ENCODE measurements at regions not wholly inside any gene's neighbourhood (a gene's known extent, or its start where the extent isn't known, plus 50 kb on each side); places are given as distances from the start of the nearest gene placed in this dataset.
A peak's percentile ranks its signal among the peaks of the same experiment; 100 is the strongest.

DNA sequence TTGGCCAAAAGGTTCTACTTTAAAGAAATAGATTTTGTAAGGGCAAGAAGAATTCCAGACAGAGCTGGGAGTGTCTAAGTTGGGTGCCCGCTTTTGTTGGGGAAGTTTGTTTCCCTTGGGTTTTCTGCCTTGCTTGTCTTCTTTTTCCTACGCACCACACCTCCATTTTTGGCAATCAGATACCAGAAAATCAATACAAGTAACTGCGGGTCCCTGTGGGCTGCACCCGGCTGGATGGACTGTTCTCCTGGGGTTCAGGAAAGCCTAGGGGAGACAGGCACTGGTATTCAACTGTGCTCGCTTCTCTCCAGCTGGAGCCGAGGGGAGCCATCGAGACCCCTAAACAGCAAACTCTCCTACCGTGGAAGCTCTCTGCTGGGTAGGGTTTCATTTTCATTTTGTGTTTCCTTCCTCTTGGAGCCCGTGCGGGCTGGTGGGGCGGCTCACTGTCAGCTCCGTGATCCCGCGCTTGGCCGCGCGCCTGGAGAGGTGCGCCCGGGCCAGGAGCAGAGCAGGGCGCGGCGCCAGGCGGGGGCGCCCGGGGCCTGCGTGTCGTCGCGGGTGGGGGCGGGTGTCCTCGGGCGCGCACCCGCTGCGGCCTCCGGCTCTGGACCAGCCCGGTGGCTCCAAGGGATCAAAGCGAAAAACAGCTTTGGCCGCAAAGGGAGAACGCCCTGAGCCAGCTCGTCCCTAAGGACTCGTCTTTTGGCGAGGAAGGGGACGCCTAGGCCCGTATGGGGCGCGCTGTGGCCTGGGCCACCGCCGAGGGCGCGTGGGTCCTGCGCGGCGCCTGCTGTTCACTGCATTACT, 347.2 kb downstream of the ZNF536 start:
- peak overlapping the region; percentile 46 for H3K4me3 ChIP-seq (ENCODE audit: insufficient read depth, low read depth, low read length, poor library complexity, severe bottlenecking)
- no peaks in the 10 kb centered on the region for H3K27me3 ChIP-seq (replicated peaks; ENCODE audit: control insufficient read depth, insufficient read depth, low read length, poor library complexity, severe bottlenecking)
- no peak for DNase-seq
- no peaks in the 10 kb centered on the region for H3K9me3 ChIP-seq (ENCODE audit: control insufficient read depth, low read length)
- H3K36me3 ChIP-seq (ENCODE audit: control insufficient read depth, insufficient read depth, low read length) = no peaks in the 10 kb centered on the region
- no peak overlapping the region for H3K27ac ChIP-seq (ENCODE audit: insufficient read depth, low read length, poor library complexity, severe bottlenecking)
- no peaks in the 10 kb centered on the region for H3K4me1 ChIP-seq (ENCODE audit: control insufficient read depth, insufficient read depth, low read length, poor library complexity, severe bottlenecking)

DNA sequence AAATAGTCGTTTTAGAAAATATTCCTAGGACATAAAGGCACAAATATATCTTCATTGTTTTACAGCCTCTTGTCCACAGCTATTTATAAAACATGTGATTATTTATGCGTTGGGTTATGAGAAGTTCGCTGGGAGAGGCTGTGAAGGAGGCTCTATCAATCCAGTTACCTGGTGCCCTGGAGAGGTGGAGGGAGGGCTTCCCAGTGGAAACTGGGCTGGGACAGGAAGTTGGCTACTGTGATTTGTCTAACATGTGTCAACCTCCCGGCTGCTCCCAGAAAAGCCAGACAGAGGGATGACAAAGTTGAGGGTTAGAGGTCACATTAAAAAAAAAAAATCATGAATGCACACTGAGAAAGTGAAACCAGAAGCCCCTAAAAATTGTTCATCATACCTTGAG, 346.5 kb downstream of the ZNF536 start:
- Histone ChIP-seq H3K9me3 (ENCODE audit: control insufficient read depth, low read length) (no peaks in the 10 kb centered on the region), H3K36me3 (ENCODE audit: control insufficient read depth, insufficient read depth, low read length) (no peaks in the 10 kb centered on the region), H3K4me1 (ENCODE audit: control insufficient read depth, insufficient read depth, low read length, poor library complexity, severe bottlenecking) (no peaks in the 10 kb centered on the region), H3K4me3 (ENCODE audit: insufficient read depth, low read depth, low read length, poor library complexity, severe bottlenecking) (no peak overlapping the region), H3K27me3 (replicated peaks; ENCODE audit: control insufficient read depth, insufficient read depth, low read length, poor library complexity, severe bottlenecking) (no peaks in the 10 kb centered on the region), H3K27ac (ENCODE audit: insufficient read depth, low read length, poor library complexity, severe bottlenecking) (no peak overlapping the region)
- DNase-seq = no peak

DNA sequence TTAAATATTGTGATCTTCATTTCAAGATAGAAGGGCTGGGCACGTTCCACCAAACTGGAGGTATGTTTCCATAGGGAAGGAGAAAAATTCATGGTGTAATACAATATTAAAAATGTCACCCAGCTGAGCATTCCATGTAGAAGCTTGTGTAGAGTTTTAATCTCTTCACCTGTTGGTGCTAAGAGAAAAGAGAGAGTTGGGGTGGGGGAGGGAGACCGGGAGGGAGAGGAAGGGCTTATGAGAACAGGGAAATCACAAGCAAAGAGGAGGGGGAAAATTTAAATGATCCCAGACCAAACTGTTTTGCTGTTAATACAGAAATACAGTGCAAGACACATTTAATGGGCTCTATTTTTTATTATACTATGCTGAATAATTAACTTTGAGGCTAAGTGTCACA, 345.8 kb downstream of the ZNF536 start:
- no peaks in the 10 kb centered on the region for H3K4me1 ChIP-seq (ENCODE audit: control insufficient read depth, insufficient read depth, low read length, poor library complexity, severe bottlenecking)
- DNase-seq = no peak

DNA sequence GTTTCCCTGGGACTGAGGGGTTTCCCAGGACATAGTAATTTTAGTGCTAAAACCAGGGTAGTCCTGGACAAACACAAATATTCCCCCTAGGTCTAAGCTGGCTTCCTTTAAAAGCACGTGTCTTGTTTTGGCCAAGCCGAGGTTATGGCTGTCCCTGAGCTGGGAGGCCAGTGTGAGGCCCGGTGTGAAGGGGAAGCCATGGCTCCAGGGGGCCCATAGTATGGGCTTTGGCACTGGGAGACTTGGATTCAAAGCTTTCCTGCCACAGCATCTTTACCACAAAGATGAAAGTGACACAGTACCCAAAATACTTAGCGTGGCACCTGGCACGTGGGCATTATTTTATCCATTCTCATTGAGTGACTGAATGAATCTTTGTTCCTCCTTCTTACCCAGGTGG, 345.2 kb downstream of the ZNF536 start:
- Histone ChIP-seq H3K9me3 (ENCODE audit: control insufficient read depth, low read length) (no peaks in the 10 kb centered on the region), H3K36me3 (ENCODE audit: control insufficient read depth, insufficient read depth, low read length) (no peaks in the 10 kb centered on the region), H3K27me3 (replicated peaks; ENCODE audit: control insufficient read depth, insufficient read depth, low read length, poor library complexity, severe bottlenecking) (no peaks in the 10 kb centered on the region), H3K4me3 (ENCODE audit: insufficient read depth, low read depth, low read length, poor library complexity, severe bottlenecking) (no peak overlapping the region), H3K27ac (ENCODE audit: insufficient read depth, low read length, poor library complexity, severe bottlenecking) (no peak overlapping the region), H3K4me1 (ENCODE audit: control insufficient read depth, insufficient read depth, low read length, poor library complexity, severe bottlenecking) (no peaks in the 10 kb centered on the region)
- DNase-seq = no peak

More for the DNA sequence above, 345.8 kb downstream of the ZNF536 start:
- Histone ChIP-seq H3K9me3 (ENCODE audit: control insufficient read depth, low read length) (no peaks in the 10 kb centered on the region), H3K36me3 (ENCODE audit: control insufficient read depth, insufficient read depth, low read length) (no peaks in the 10 kb centered on the region), H3K27ac (ENCODE audit: insufficient read depth, low read length, poor library complexity, severe bottlenecking) (no peak overlapping the region), H3K27me3 (replicated peaks; ENCODE audit: control insufficient read depth, insufficient read depth, low read length, poor library complexity, severe bottlenecking) (no peaks in the 10 kb centered on the region), H3K4me3 (ENCODE audit: insufficient read depth, low read depth, low read length, poor library complexity, severe bottlenecking) (no peak overlapping the region)

DNA sequence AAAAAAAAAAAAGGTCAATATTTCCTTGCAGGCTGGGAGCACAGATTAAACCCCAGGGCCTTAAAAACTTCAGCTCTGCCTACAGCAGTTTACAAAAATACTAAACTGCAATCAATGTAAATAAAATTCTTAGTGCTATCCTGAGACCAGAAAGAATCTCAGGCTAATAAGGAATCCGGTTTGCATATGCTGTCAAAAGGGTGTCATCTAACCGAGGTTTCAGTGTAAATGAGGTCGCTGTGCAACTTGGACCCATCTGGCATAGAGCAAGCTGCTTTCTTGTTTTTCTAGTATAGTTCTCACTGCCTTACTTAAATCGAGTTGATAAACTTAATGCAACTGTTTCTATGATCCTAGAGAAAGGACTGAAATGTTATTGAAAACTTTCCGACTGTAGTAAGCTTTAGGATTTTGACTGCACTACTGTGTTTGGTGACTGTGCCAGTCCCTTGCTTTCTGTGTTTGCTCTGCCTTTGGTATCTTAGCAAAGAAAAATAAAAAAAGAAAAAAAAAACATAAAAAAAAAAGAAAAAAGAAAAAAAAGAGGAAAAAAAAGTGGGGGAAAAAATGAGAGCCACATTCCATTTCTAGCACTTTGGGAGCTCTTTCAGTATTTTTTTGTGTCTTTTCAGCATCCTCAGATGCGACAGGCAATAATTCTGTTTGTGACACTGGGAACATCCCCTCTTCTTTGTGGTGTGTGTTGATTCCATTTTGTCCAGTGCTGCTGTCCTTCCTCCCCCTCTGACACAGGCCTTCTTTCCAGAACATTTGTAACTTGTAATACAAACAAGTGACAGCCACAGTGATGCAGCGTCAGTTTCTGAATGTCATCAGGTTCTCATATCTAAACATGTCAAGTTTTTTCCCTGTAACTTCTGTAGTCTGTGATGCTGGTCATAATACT, 340.5 kb downstream of the ZNF536 start:
- Histone ChIP-seq H3K36me3 (ENCODE audit: control insufficient read depth, insufficient read depth, low read length) (no peaks in the 10 kb centered on the region), H3K9me3 (ENCODE audit: control insufficient read depth, low read length) (no peaks in the 10 kb centered on the region), H3K27me3 (replicated peaks; ENCODE audit: control insufficient read depth, insufficient read depth, low read length, poor library complexity, severe bottlenecking) (no peaks in the 10 kb centered on the region), H3K4me1 (ENCODE audit: control insufficient read depth, insufficient read depth, low read length, poor library complexity, severe bottlenecking) (no peaks in the 10 kb centered on the region), H3K4me3 (ENCODE audit: insufficient read depth, low read depth, low read length, poor library complexity, severe bottlenecking) (no peak overlapping the region), H3K27ac (ENCODE audit: insufficient read depth, low read length, poor library complexity, severe bottlenecking) (no peak overlapping the region)
- no peak for DNase-seq

DNA sequence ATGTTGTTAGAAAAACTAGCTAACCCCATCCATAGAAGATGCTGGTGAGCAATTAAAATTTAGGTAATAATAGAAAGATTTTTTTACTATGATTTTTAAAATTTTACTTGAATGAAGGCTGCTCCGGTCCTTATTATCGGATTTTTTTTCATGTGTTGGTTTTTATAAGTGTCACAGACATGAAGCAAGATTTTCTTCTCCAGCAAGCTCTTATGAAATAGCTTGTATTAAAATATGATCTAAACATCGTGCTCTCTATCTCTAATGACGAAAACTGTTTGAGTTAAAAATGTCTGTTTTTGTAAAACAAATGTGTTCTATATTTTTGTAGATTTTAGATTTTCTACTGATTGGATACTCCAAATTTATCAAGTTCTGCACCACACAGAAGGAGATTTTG, 339.6 kb downstream of the ZNF536 start:
- no peak overlapping the region for H3K27ac ChIP-seq (ENCODE audit: insufficient read depth, low read length, poor library complexity, severe bottlenecking)
- no peaks in the 10 kb centered on the region for H3K36me3 ChIP-seq (ENCODE audit: control insufficient read depth, insufficient read depth, low read length)
- H3K9me3 ChIP-seq (ENCODE audit: control insufficient read depth, low read length) = no peaks in the 10 kb centered on the region
- no peak for DNase-seq
- H3K4me3 ChIP-seq (ENCODE audit: insufficient read depth, low read depth, low read length, poor library complexity, severe bottlenecking) = no peak overlapping the region
- H3K27me3 ChIP-seq (replicated peaks; ENCODE audit: control insufficient read depth, insufficient read depth, low read length, poor library complexity, severe bottlenecking) = no peaks in the 10 kb centered on the region
- H3K4me1 ChIP-seq (ENCODE audit: control insufficient read depth, insufficient read depth, low read length, poor library complexity, severe bottlenecking) = no peaks in the 10 kb centered on the region

DNA sequence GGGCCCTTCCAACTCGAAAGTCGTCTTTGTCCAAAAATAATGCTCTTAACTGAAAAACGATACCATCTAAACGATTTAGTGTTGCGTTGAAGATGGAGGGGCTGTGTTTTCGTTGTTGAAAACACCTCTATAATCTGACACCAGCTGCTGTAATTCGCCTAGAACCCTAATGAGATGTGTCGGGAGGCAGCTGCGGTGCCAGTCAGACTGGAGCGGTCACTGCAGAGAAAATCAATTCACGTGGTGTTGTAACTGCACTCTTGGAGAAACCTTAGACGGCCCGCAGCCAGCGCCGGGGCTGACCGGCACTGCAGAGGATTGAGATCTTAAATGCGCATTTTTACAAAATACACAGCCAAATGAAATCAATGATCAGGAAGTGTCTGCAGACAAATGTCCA, 339.1 kb downstream of the ZNF536 start:
- H3K27ac ChIP-seq (ENCODE audit: insufficient read depth, low read length, poor library complexity, severe bottlenecking) = no peak overlapping the region
- H3K9me3 ChIP-seq (ENCODE audit: control insufficient read depth, low read length) = no peaks in the 10 kb centered on the region
- no peaks in the 10 kb centered on the region for H3K36me3 ChIP-seq (ENCODE audit: control insufficient read depth, insufficient read depth, low read length)
- DNase-seq = no peak
- H3K4me1 ChIP-seq (ENCODE audit: control insufficient read depth, insufficient read depth, low read length, poor library complexity, severe bottlenecking) = no peaks in the 10 kb centered on the region
- no peaks in the 10 kb centered on the region for H3K27me3 ChIP-seq (replicated peaks; ENCODE audit: control insufficient read depth, insufficient read depth, low read length, poor library complexity, severe bottlenecking)
- no peak overlapping the region for H3K4me3 ChIP-seq (ENCODE audit: insufficient read depth, low read depth, low read length, poor library complexity, severe bottlenecking)

DNA sequence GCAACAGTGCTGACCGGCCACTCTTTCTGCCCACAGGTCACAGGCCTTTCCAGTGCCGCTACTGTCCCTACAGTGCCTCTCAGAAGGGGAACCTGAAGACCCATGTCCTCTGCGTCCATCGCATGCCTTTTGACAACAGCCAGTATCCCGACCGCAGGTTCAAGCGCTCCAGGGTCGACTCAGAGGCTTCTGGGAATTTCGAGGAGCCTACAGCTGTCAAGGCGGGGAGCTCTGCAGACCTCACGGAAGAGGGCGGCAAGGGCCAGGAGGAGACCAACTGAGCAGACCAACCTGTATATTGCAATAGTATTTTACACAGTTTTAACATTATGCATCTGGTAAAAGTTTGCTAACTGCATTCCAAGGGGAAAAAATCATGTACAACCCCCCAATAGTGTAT, 338.5 kb downstream of the ZNF536 start:
- Histone ChIP-seq H3K36me3 (ENCODE audit: control insufficient read depth, insufficient read depth, low read length) (no peaks in the 10 kb centered on the region), H3K4me1 (ENCODE audit: control insufficient read depth, insufficient read depth, low read length, poor library complexity, severe bottlenecking) (no peaks in the 10 kb centered on the region), H3K4me3 (ENCODE audit: insufficient read depth, low read depth, low read length, poor library complexity, severe bottlenecking) (no peak overlapping the region), H3K27me3 (replicated peaks; ENCODE audit: control insufficient read depth, insufficient read depth, low read length, poor library complexity, severe bottlenecking) (no peaks in the 10 kb centered on the region), H3K9me3 (ENCODE audit: control insufficient read depth, low read length) (no peaks in the 10 kb centered on the region), H3K27ac (ENCODE audit: insufficient read depth, low read length, poor library complexity, severe bottlenecking) (no peak overlapping the region)
- DNase-seq = no peak

DNA sequence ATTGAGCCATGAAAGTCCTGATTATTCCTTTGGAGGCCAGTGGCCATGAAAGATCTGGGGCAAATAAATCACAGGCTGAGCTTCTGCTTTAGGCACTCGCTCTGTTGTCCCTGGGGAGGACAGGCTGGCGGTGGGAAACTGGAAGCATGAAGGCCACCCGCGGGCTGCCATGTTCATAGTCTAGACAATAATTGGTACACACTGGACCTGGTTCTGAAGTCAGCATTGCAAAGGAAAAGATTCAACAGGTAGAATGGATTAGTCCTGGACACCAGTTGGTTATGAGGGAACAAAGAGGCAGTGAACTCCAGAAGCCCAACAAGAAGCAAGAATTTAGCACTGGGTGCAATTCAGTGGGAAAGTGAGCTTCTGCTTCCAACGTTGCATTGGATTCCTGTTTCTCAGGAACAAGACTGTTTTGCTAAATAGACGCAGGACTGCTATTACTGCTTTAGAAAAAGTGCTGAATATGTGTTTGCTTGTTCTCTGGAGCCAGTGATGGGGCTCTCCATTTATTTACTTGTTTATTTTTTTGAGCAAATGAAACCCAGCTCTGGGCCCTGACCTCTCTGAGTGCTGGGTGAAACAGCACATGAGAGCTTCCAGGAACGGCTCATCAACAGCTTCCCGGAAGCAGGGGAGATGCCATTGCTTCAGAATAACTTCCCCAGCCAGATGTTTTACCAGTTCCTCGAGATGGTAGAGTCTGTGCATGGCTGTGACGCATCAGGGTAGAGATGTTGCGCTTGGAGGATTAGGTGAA, 336.4 kb downstream of the ZNF536 start:
- H3K4me3 ChIP-seq (ENCODE audit: insufficient read depth, low read depth, low read length, poor library complexity, severe bottlenecking) = no peak overlapping the region
- no peaks in the 10 kb centered on the region for H3K4me1 ChIP-seq (ENCODE audit: control insufficient read depth, insufficient read depth, low read length, poor library complexity, severe bottlenecking)
- no peaks in the 10 kb centered on the region for H3K9me3 ChIP-seq (ENCODE audit: control insufficient read depth, low read length)
- H3K27me3 ChIP-seq (replicated peaks; ENCODE audit: control insufficient read depth, insufficient read depth, low read length, poor library complexity, severe bottlenecking) = no peaks in the 10 kb centered on the region
- no peak overlapping the region for H3K27ac ChIP-seq (ENCODE audit: insufficient read depth, low read length, poor library complexity, severe bottlenecking)
- no peak for DNase-seq
- H3K36me3 ChIP-seq (ENCODE audit: control insufficient read depth, insufficient read depth, low read length) = no peaks in the 10 kb centered on the region

All from effector memory CD4-positive, alpha-beta T cell (primary cell).